SK-N-SH treated with all-trans-retinoic acid at 6 μM for 48 hours (cell line): ENCODE measurements at regions not wholly inside any gene's neighbourhood (a gene's known extent, or its start where the extent isn't known, plus 50 kb on each side); places are given as distances from the start of the nearest gene placed in this dataset.
A peak's percentile ranks its signal among the peaks of the same experiment; 100 is the strongest.

ENCODE experiments used
- ATAC-seq: fragments of 200-7000 bp; cut with Tn5 transposase; 3 replicates; pipeline ENCODE4 v1.9.1; 2020; ENCODE audit warnings: mild to moderate bottlenecking, moderate library complexity
- BACH2 ChIP-seq: fragments of 250-450 bp; sonication (Bioruptor Pico); IDR thresholded peaks from 2 replicates; pipeline ENCODE4 v1.9.0; 2021; ENCODE audit warnings: mild to moderate bottlenecking, borderline replicate concordance
- CREB5 ChIP-seq: fragments of 250-450 bp; sonication (Bioruptor Pico); IDR thresholded peaks from 2 replicates; pipeline ENCODE4 v1.5.1; 2020; ENCODE audit warnings: low read depth, mild to moderate bottlenecking, moderate library complexity
- CSDC2 ChIP-seq: fragments of 250-450 bp; sonication (Bioruptor Pico); IDR thresholded peaks from 2 replicates; pipeline ENCODE4 v1.5.0; 2020; ENCODE audit warnings: mild to moderate bottlenecking, moderate library complexity
- CSRNP3 ChIP-seq: fragments of 250-450 bp; sonication (Bioruptor Pico); IDR thresholded peaks from 2 replicates; pipeline ENCODE4 v1.5.1; 2021; ENCODE audit warnings: mild to moderate bottlenecking, moderate library complexity
- ESRRG ChIP-seq: fragments of 250-450 bp; sonication (Bioruptor Pico); IDR thresholded peaks from 2 replicates; pipeline ENCODE4 v1.6.1; 2021; ENCODE audit warnings: mild to moderate bottlenecking
- GLIS3 ChIP-seq: fragments of 250-450 bp; sonication (Bioruptor Pico); IDR thresholded peaks from 2 replicates; pipeline ENCODE4 v1.5.0; 2020; ENCODE audit warnings: mild to moderate bottlenecking, moderate library complexity
- ISL1 ChIP-seq: fragments of 250-450 bp; sonication (Bioruptor Pico); IDR thresholded peaks from 2 replicates; pipeline ENCODE4 v2.1.2; 2022; ENCODE audit warnings: mild to moderate bottlenecking, moderate library complexity
- OSR1 ChIP-seq: fragments of 250-450 bp; sonication (Bioruptor Pico); IDR thresholded peaks from 2 replicates; pipeline ENCODE4 v1.8.0; 2022; ENCODE audit warnings: moderate library complexity, mild to moderate bottlenecking, inconsistent platforms
- PATZ1 ChIP-seq: fragments of 250-450 bp; sonication (Bioruptor Pico); IDR thresholded peaks from 2 replicates; pipeline ENCODE4 v1.8.0; 2020; ENCODE audit warnings: mild to moderate bottlenecking, moderate library complexity, borderline replicate concordance
- POU6F1 ChIP-seq: fragments of 250-450 bp; sonication (Bioruptor Pico); IDR thresholded peaks from 2 replicates; pipeline ENCODE4 v1.8.0; 2021; ENCODE audit warnings: low read depth, mild to moderate bottlenecking, moderate library complexity, borderline replicate concordance
- PPARA ChIP-seq: fragments of 250-450 bp; sonication (Bioruptor Pico); IDR thresholded peaks from 2 replicates; pipeline ENCODE4 v1.5.0; 2020; ENCODE audit warnings: mild to moderate bottlenecking, borderline replicate concordance
- RARB ChIP-seq: fragments of 250-450 bp; sonication (Bioruptor Pico); IDR thresholded peaks from 2 replicates; pipeline ENCODE4 v1.8.0; 2021; ENCODE audit warnings: mild to moderate bottlenecking, moderate library complexity
- SNAI2 ChIP-seq: fragments of 250-450 bp; sonication (Bioruptor Pico); IDR thresholded peaks from 2 replicates; pipeline ENCODE4 v1.5.0; 2020; ENCODE audit warnings: mild to moderate bottlenecking, moderate library complexity
- TCF4 ChIP-seq: fragments of 250-450 bp; sonication (Bioruptor Pico); IDR thresholded peaks from 2 replicates; pipeline ENCODE4 v1.8.0; 2021; ENCODE audit warnings: mild to moderate bottlenecking, moderate library complexity, borderline replicate concordance
- TOX ChIP-seq: fragments of 250-450 bp; sonication (Bioruptor Pico); IDR thresholded peaks from 2 replicates; pipeline ENCODE4 v1.8.0; 2021; ENCODE audit warnings: mild to moderate bottlenecking, moderate library complexity, borderline replicate concordance
- TSHZ2 ChIP-seq: fragments of 250-450 bp; sonication (Bioruptor Pico); IDR thresholded peaks from 2 replicates; pipeline ENCODE4 v1.5.0; 2020; ENCODE audit warnings: mild to moderate bottlenecking, moderate library complexity
- ZC3H10 ChIP-seq: fragments of 250-450 bp; sonication (Bioruptor Pico); IDR thresholded peaks from 2 replicates; pipeline ENCODE4 v1.5.1; 2021; ENCODE audit warnings: mild to moderate bottlenecking, moderate library complexity
- ZFP3 ChIP-seq: fragments of 250-450 bp; sonication (Bioruptor Pico); IDR thresholded peaks from 2 replicates; pipeline ENCODE4 v1.5.0; 2020; ENCODE audit warnings: mild to moderate bottlenecking, moderate library complexity
- ZFP30 ChIP-seq: fragments of 450-650 bp; formaldehyde crosslinking; IDR thresholded peaks from 2 replicates; pipeline ENCODE4 v1.5.0; 2022; ENCODE audit warnings: mild to moderate bottlenecking, moderate library complexity
- ZNF565 ChIP-seq: fragments of 450-650 bp; formaldehyde crosslinking; conservative IDR thresholded peaks from 2 replicates; pipeline ENCODE4 v1.5.0; 2020; ENCODE audit warnings: low read depth, mild to moderate bottlenecking, moderate library complexity
- ZNF8 ChIP-seq: fragments of 450-650 bp; formaldehyde crosslinking; IDR thresholded peaks from 2 replicates; pipeline ENCODE4 v1.5.0; 2020; ENCODE audit warnings: mild to moderate bottlenecking, moderate library complexity

GRCh38 chr5:135195270-135195608 lies 161.2 kb upstream of the PITX1 start:
- no peak for TF ChIP-seq GLIS3 (CRISPR knock-in tag)
- no peak for TF ChIP-seq BACH2 (CRISPR knock-in tag)
- no peak for TF ChIP-seq CSDC2 (CRISPR knock-in tag)
- TF ChIP-seq RARB (CRISPR knock-in tag), result no peak
- TF ChIP-seq PPARA, result no peak
- TF ChIP-seq ZNF8, result no peak
- no peak for TF ChIP-seq TCF4 (CRISPR knock-in tag)
- no peak for TF ChIP-seq TSHZ2 (CRISPR knock-in tag)
- TF ChIP-seq PATZ1 (CRISPR knock-in tag), result no peak
- no peak for TF ChIP-seq ZC3H10
- TF ChIP-seq SNAI2 (CRISPR knock-in tag), result no peak
- TF ChIP-seq ESRRG (CRISPR knock-in tag), result no peak
- ATAC-seq, result no peak

GRCh38 chr5:135194573-135195269 lies 160.7 kb upstream of the PITX1 start:
- peak; percentile 14; the same call in 2 of the 3 replicates for ATAC-seq
- TF ChIP-seq TOX (CRISPR knock-in tag) (no peak), PPARA (no peak), OSR1 (no peak), CSRNP3 (CRISPR knock-in tag) (no peak), SNAI2 (CRISPR knock-in tag) (no peak), BACH2 (CRISPR knock-in tag) (no peak), ZFP30 (no peak), PATZ1 (CRISPR knock-in tag) (no peak)

- no peak for TF ChIP-seq TCF4 (CRISPR knock-in tag)
- no peak for TF ChIP-seq CREB5 (CRISPR knock-in tag)
- no peak for TF ChIP-seq ZFP30
- no peak for TF ChIP-seq OSR1
- TF ChIP-seq TSHZ2 (CRISPR knock-in tag), result no peak
- no peak for TF ChIP-seq ZFP3 (CRISPR knock-in tag)
- no peak for TF ChIP-seq GLIS3 (CRISPR knock-in tag)
- TF ChIP-seq ESRRG (CRISPR knock-in tag), result no peak
- no peak for TF ChIP-seq ZNF565 (CRISPR knock-in tag)
- no peak for TF ChIP-seq TOX (CRISPR knock-in tag)
- TF ChIP-seq PPARA, result no peak
- no peak for TF ChIP-seq POU6F1
- no peak for TF ChIP-seq ZC3H10
- TF ChIP-seq BACH2 (CRISPR knock-in tag), result no peak
- no peak for TF ChIP-seq SNAI2 (CRISPR knock-in tag)
- no peak for TF ChIP-seq ISL1 (CRISPR knock-in tag)
- ATAC-seq, result no peak
Measured at GRCh38 chr5:135194126-135194488, 160.1 kb upstream of the PITX1 start.
